Upper lobe of right lung (tissue), 1 donor: ENCODE measurements at regions not wholly inside any gene's neighbourhood (a gene's known extent, or its start where the extent isn't known, plus 50 kb on each side); places are given as distances from the start of the nearest gene placed in this dataset.
"Not testable (repeated sequence)": the region's sequence is repeated elsewhere in the genome, so short reads cannot be mapped to it uniquely, and the experiment has no call there.

Experiments used
- ATAC-seq: fragments of 200-7000 bp; cut with Tn5 transposase; one replicate; pipeline ENCODE4 v1.9.1; 2020; ENCODE audit warnings: mild to moderate bottlenecking, moderate library complexity
- DNase-seq: peaks from one replicate; pipeline ENCODE4 v3.0.0-alpha.2; 2020
- H3K27ac ChIP-seq: fragments of 200-600 bp; one replicate; pipeline ENCODE4 v1.8.0; 2022
- H3K27me3 ChIP-seq: fragments of 200-600 bp; one replicate; pipeline ENCODE4 v1.8.0; 2022; ENCODE audit warnings: mild to moderate bottlenecking
- H3K36me3 ChIP-seq: fragments of 200-600 bp; one replicate; pipeline ENCODE4 v1.8.0; 2022
- H3K4me1 ChIP-seq: fragments of 200-600 bp; one replicate; pipeline ENCODE4 v1.8.0; 2022
- H3K4me3 ChIP-seq: fragments of 200-600 bp; one replicate; pipeline ENCODE4 v1.8.0; 2022; ENCODE audit warnings: mild to moderate bottlenecking
- H3K9me3 ChIP-seq: fragments of 200-600 bp; one replicate; pipeline ENCODE4 v1.8.0; 2022
- intact Hi-C: fragments of 100-400 bp; cut with DNase I; formaldehyde crosslinking; loops from one replicate; pipeline ENCODE4 v1.11.0; 2022
- TF ChIP-seq, protein P1 (sequence below): fragments of 200-600 bp; IDR thresholded peaks from one replicate; pipeline ENCODE4 v1.8.0; 2022; ENCODE audit warnings: antibody characterized with exemption
- donor health status: DM: no; HTN: yes; CAD: no; lungs with severe emphysema.

DNA sequence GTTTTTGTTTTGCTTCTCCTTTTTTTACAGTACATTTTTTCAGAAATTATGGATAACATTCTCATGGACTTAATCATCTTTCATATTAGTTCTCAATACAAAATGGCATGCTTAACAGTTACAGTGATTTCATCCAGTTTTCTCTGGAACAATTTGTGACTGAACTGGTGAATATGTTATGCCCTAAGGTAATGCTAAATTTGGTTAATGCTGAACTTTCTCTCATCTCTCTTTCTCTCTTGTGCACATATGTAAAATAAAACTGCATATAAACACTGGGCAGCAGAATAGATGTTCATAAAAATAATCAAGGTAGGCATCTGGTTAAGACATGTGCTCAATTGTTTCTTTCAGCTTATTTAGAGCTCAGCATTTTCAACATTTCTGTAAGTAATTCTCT lies 196.3 kb upstream of the TMEFF2 start:
- intact Hi-C loops, result no loop called here
- Histone ChIP-seq H3K9me3 (no peaks in the 10 kb centered on the region), H3K4me1 (no peaks in the 10 kb centered on the region), H3K27ac (no peak overlapping the region), H3K4me3 (no peak overlapping the region), H3K36me3 (no peaks in the 10 kb centered on the region), H3K27me3 (no peaks in the 10 kb centered on the region)
- TF ChIP-seq, protein P1, sequence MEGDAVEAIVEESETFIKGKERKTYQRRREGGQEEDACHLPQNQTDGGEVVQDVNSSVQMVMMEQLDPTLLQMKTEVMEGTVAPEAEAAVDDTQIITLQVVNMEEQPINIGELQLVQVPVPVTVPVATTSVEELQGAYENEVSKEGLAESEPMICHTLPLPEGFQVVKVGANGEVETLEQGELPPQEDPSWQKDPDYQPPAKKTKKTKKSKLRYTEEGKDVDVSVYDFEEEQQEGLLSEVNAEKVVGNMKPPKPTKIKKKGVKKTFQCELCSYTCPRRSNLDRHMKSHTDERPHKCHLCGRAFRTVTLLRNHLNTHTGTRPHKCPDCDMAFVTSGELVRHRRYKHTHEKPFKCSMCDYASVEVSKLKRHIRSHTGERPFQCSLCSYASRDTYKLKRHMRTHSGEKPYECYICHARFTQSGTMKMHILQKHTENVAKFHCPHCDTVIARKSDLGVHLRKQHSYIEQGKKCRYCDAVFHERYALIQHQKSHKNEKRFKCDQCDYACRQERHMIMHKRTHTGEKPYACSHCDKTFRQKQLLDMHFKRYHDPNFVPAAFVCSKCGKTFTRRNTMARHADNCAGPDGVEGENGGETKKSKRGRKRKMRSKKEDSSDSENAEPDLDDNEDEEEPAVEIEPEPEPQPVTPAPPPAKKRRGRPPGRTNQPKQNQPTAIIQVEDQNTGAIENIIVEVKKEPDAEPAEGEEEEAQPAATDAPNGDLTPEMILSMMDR, result no peak
- no peak for ATAC-seq
- DNase-seq, result no peak

DNA sequence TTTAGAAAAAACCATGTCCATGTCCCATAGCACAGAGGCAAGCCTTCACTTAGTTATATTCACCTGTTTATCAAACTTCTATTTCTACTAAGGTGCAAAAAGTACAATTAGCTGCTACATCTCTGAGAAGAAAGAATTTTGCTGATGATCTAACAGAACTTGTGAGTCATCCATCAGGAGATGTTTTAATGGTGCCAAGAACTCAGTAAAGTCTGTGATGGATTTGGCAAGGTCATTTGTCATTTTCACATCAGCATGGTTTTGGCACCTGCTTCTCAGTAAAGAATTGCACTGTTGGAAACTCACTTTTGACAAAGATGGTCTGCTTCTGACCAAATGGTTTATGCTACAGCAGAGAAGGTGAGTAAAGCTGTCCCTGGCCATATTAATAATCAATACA lies 195.7 kb upstream of the TMEFF2 start:
- ATAC-seq (no peak), DNase-seq (no peak)
- H3K36me3 ChIP-seq, result no peaks in the 10 kb centered on the region
- H3K9me3 ChIP-seq, result no peaks in the 10 kb centered on the region
- no peaks in the 10 kb centered on the region for H3K27me3 ChIP-seq
- TF ChIP-seq, protein P1, result no peak
- intact Hi-C loops, result no loop called here
- H3K27ac ChIP-seq, result no peak overlapping the region
- H3K4me3 ChIP-seq, result no peak overlapping the region
- no peaks in the 10 kb centered on the region for H3K4me1 ChIP-seq

DNA sequence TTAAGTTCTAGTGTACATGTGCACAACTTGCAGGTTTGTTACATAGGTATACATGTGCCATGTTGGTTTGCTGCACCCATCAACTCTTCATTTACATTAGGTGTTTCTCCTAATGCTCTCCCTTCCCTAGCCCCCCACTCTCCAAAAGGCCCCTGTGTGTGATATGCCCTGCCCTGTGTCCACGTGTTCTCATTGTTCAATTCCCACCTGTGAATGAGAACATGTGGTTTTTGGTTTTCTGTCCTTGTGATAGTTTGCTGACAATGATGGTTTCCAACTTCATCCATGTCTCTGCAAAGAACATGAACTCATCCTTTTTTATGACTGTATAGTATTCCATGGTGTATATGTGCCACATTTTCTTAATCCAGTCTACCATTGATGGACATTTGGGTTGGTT lies 189.5 kb upstream of the TMEFF2 start:
- H3K4me3 ChIP-seq, ATAC-seq, H3K36me3 ChIP-seq, H3K4me1 ChIP-seq, intact Hi-C loops, H3K9me3 ChIP-seq, H3K27ac ChIP-seq, H3K27me3 ChIP-seq, DNase-seq: not testable (repeated sequence)

DNA sequence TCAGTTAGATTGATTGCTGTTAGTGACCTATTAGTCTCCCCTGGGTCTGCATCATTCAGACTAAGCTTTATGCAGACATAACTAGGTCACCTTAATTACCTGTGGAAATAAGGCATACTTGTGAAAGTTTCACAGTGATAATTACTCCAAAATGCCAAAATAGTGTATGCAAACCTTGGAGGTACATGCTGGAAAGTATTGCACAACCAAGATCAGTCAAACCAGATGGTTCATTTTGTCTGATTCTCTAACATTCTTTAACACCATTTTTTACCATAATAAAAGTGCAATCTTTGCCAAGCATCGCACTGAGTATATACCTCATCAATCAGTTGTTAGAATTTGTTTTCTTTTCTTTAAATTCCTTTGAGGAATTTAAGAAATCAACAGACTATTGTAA lies 186.3 kb upstream of the TMEFF2 start:
- no peaks in the 10 kb centered on the region for H3K27me3 ChIP-seq
- intact Hi-C loops, result no loop called here
- H3K27ac ChIP-seq, result no peak overlapping the region
- ATAC-seq (no peak), DNase-seq (no peak)
- H3K9me3 ChIP-seq, result no peaks in the 10 kb centered on the region
- no peak overlapping the region for H3K4me3 ChIP-seq
- TF ChIP-seq, protein P1, result no peak
- no peaks in the 10 kb centered on the region for H3K36me3 ChIP-seq
- no peaks in the 10 kb centered on the region for H3K4me1 ChIP-seq

DNA sequence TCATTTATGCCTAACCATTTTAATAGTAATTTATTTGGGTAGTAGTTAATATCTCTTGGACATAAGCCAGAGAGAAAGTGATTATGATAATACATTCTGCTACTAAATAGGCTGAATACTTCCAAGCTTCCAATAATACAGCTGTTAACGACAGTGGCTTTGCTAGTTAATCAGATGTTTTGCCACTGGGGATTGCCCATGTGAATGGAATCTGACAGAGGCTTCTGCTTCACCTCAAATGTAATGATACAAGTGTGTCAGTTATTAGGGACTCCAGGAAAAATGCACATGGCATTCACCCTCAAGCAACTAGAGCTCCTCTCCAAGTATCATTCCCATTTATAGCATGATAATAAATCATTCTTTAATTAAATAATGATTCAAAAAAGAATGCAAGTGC lies 185.0 kb upstream of the TMEFF2 start:
- DNase-seq (no peak), ATAC-seq (no peak)
- H3K27ac ChIP-seq, result no peak overlapping the region
- intact Hi-C loops, result no loop called here
- H3K9me3 ChIP-seq, result no peaks in the 10 kb centered on the region
- no peaks in the 10 kb centered on the region for H3K27me3 ChIP-seq
- no peaks in the 10 kb centered on the region for H3K4me1 ChIP-seq
- no peaks in the 10 kb centered on the region for H3K36me3 ChIP-seq
- TF ChIP-seq, protein P1, result no peak
- H3K4me3 ChIP-seq, result no peak overlapping the region

DNA sequence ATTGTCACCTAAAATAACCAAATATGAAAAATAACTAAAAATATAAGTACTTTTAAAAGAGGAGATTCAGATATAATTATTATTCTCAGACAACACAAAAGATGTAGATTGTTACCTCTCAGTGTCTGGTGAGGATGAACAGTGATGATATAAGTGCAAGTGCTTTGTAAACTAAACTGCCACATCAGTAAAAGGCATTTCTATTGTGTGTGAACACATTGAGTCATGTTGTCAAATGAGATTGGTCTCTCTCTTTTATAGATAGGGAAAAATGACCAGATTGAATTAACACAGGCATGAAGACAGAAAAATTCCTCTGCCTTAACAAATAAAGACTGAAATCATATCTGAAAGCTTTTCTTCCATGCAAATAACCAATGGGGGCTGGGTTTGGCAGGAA lies 182.4 kb upstream of the TMEFF2 start:
- TF ChIP-seq, protein P1, result no peak
- intact Hi-C loops, result no loop called here
- Histone ChIP-seq H3K4me1 (no peaks in the 10 kb centered on the region), H3K9me3 (no peaks in the 10 kb centered on the region), H3K36me3 (no peaks in the 10 kb centered on the region), H3K27me3 (no peaks in the 10 kb centered on the region), H3K27ac (no peak overlapping the region), H3K4me3 (no peak overlapping the region)
- ATAC-seq, result no peak
- no peak for DNase-seq
